G401.6 (cell line): ENCODE measurements at regions not wholly inside any gene's neighbourhood (a gene's known extent, or its start where the extent isn't known, plus 50 kb on each side); places are given as distances from the start of the nearest gene placed in this dataset.

ENCODE experiments used
- FAIRE-seq: peaks from 2 replicates; lab custom pipeline; 2012; peaks lifted over from hg19 to GRCh38; lab: Jason Lieb, UNC

- no peak for FAIRE-seq
Observed at GRCh38 chr9:89884356-89885083, 279.7 kb downstream of the GADD45G start.

GRCh38 chr9:89885156-89885555 is 280.3 kb downstream of the GADD45G start:
- FAIRE-seq: no peak

GRCh38 chr9:89886281-89886700 is 281.5 kb downstream of the GADD45G start:
- no peak for FAIRE-seq

DNA sequence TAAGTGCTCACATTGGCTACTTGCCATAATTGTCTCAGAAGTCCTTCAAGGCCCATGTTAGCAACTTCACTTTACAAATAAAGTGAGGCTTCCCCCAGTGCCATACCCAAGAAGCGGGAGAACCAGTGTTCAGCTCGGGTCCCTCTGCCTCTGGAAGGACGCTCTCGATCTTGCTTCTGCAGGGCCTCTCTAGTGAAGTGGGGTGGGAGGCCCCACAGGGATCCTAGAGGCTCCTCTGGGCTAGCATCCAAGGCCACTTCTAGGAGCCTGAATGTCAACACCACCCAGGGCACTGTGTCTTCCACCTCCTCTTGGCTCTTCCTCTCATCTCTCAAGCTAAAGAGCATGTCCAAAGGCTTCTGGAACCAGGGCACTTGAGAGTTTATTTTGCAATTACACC is 282.5 kb downstream of the GADD45G start:
- FAIRE-seq: no peak

DNA sequence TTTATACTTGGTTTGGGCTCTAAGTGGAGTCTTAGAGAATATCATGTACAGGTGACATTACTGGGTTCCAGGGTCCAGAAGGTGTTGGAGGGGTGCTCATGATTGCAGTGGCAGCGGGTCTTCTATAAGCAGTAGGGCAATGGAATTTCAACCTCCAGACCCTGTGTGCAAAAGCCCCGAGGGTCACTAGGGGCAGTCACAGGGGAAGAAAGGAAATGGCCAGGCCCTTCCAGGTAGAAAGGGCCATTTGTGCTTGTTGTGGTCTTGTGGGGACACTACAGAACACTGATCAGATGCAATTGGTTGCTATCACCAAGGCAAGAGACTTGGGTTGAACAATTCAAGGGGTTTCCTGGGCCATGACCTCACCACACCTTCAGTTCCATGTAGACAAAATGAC is 283.4 kb downstream of the GADD45G start:
- FAIRE-seq: no peak

DNA sequence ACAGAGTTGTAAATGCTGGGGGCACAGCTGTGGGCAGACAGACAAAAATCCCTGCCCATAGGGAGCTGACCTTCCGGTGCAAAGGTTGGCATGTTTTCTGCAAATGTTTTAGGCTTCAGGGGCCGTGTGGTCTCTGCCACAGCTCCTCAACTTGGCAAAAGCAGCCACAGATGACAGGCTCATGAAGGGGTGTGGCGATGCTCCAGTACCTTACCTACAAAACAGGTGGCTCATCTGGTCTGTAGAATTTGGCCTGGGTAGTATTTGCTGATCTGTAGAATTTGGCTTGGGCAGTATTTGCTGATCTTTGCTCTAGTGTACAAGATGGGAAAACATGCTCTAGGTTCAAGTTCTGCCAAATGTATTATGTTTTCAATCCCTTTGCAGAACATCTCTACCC is 283.9 kb downstream of the GADD45G start:
- FAIRE-seq: no peak

- FAIRE-seq: no peak
Observed at GRCh38 chr9:89889865-89890264, 285.1 kb downstream of the GADD45G start.

DNA sequence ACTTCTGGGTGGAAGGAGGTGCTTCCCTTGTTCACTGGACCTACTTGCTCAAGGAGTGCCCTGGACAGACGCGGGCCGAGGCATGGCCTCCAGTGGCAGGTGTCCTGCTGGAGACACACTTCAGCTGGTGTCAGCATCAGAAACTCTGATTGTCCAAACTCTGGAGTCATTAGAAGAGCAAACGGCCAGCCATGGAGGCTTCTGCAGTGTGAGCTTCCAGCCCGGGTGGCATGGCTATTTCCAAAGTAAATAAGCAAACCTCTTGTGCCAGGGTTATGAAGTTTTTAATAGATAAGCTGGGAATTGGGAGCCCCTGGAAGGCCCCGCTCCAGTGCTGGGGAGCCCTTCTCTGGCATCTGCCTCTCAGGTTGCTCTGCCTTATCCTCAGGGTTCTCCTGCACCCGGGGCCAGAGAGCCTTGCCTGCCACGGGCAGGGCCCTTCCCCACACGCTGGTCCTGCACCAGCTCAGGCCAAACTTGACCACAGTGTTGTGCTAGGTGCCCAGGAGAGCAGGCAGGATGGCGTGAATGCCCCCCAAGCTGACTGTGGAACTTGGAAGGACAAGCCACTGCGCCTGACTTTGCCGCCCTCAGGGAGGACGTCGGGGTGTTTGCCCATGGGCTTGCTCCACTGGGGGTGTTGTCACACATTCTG is 285.6 kb downstream of the GADD45G start:
- FAIRE-seq: no peak

DNA sequence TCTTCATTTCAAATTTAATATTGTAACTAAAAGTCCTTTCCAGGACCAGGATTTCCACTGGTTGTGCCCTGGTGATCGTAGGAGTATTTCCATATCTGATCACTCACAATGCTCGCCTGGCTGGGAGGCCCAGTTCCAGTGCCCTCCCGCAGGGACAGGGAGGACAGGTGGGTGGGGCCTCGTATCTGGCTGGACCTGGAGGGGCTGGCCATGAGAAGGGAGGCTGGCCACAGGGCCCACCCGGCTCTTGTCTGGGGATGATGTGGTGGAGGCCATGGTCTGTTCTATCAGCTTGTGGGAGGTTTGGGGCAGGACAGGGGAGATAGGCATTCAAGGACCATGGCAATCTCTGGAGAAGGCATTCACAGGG is 286.4 kb downstream of the GADD45G start:
- no peak for FAIRE-seq

DNA sequence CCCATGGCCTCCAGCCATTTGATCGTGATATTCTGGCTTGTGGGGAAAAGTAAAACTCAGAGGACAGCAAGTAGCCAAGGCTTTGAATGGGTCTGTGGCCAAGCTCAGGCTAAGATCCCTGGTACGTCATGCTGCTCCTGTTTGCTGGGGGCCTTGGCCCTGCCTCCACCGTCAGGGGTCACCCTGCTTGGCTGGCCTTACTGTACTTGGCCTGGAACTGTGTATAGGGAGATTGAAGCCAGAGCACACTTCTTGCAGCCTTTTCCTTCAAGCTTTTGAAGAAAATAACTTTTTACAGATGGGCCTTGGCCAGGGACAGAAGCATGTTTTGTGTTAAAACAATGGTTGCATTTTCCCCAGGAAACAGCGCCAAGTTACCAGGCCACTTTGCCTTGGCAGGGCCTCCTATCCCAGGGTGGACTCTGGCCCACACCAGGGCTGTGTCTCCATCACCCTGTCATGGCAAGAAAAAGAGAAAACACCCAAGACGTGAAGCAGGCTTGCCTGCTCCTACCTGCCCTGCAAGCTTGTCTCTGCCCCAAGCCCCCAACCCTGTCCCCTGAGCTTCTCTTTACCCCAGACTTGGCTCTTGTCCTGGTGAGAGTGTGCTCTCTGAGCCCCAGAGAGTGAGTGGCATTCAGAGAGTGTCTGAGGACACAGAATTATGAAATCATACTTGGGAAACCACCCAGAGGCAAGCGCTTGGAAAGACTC is 286.9 kb downstream of the GADD45G start:
- no peak for FAIRE-seq

- no peak for FAIRE-seq
Observed at GRCh38 chr9:89892920-89893319, 288.1 kb downstream of the GADD45G start.

DNA sequence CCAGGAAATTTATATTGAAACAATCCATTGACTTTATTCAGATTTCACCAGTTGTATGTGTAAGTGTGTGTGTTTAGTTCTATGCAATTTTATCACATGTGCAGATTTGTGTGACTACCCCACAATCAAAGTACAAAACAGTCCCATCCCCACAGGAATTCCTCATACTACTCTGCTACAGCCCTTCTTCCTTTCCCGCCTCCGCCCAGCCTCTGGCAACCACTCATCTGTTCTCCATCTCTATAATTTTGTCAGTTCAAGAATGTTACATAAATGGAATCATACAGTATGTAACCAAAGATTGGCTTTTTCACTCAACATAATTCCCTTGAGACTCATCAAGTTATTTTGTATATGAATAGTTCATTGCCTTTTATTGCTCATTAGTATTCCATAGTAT is 289.1 kb downstream of the GADD45G start:
- FAIRE-seq: no peak

- no peak for FAIRE-seq
Observed at GRCh38 chr9:89896806-89897340, 292.1 kb downstream of the GADD45G start.

GRCh38 chr9:89899573-89899972 is 294.8 kb downstream of the GADD45G start:
- FAIRE-seq: no peak

GRCh38 chr9:89901920-89902319 is 297.1 kb downstream of the GADD45G start:
- FAIRE-seq: no peak

DNA sequence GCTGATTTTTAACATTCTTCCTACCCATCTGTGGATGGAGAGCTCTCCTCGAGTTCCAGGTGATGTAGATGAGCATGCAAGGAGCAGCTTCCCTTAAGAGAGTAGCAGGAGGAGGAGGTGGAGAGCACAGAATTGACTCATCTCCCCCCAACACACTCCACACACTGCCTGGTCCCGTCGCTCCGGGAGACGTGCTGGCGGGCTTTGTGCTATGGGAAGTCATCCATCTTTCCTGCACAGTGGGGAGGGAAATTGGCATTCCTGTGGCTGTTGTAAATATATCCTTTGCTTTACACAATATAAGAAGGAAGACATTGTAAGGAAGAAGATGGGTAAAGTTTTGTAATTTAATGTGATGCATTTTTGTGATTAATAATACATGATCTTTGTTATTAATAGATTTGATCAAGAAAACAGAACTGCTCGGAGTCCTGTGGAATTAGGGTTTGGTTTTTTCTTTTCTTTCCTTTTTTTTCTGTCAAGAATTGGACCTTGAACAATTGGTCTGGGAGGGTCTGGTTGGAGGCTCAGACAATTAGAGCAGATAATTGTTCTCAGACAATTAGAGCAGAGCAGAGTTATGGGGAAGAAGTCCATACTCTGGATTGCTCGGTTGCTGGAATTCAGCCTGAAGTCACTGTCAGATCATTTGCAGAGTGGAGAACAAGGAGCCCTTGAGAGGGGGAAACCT is 297.8 kb downstream of the GADD45G start:
- FAIRE-seq: no peak

- no peak for FAIRE-seq
Observed at GRCh38 chr9:89903141-89903475, 298.3 kb downstream of the GADD45G start.

- no peak for FAIRE-seq
Observed at GRCh38 chr9:89905606-89906338, 301.0 kb downstream of the GADD45G start.

DNA sequence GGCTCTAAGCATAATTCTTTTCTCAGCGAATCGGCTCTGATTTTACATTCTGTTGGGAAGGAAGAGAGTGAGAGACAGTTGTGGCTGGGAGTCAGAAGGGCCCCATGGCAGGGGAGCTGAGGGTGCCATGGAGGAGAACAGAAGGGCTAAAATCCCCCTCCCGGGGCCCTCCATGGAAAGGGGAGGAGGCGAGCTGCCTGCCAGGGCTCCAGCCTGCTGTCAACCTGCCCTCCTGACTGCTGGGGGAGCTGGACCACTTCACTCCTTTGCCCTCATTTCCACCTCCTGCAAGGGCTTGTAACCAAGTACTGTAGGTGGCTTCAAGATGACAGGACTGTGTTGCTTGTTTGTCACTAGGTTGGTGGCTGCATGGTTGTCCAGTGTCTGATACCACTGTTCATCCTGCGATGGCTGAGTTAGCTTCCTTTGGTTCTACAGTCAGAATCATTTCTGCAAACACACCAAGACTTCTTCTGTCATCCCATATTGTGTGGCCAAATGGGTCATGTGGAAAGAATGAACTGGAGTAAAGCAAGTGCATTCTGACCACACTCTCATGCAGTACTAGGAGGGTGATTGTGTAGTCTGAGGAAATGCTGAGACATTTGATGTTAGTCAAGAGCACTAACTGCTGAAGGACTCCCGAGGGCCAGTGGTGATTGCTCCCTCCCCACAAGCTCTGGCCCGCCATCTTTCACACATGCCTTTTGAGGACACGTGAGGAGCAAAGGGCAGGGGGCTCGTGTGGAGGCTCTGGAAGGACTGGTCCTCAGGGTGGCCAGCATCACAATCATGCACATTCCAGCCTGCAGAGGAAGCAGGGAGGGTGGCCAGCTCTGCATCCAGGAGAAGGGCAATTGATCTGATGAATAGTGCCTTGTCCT is 307.2 kb downstream of the GADD45G start:
- no peak for FAIRE-seq

GRCh38 chr9:89912605-89912953 is 307.8 kb downstream of the GADD45G start:
- no peak for FAIRE-seq

DNA sequence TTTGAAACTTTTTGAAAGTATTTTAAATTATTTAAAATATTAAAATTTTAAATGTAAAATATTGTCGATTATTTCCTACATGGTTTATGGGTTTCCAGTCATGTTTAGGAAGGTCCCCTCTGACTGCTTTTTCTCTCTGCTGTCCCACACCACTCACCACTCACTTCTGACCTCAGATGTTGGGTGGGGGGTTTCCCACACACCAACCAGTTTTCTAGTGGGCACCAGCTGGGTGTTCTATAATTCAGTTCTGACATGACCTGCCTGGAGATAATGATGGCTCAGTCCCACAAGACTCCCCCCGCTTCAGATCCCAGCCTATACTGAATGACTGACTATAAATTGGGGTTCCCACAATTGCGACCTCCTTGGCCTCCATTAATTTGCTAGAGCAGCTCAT is 310.4 kb downstream of the GADD45G start:
- no peak for FAIRE-seq
